HG03103 (cell line): ENCODE measurements at regions not wholly inside any gene's neighbourhood (a gene's known extent, or its start where the extent isn't known, plus 50 kb on each side); places are given as distances from the start of the nearest gene placed in this dataset.

Experiments used
- ATAC-seq: cut with Tn5 transposase; IDR thresholded peaks from one replicate; pipeline ENCODE4 v1.9.1; 2021; ENCODE audit warnings: low read depth; ENCODE audit not compliant: unreplicated experiment

DNA sequence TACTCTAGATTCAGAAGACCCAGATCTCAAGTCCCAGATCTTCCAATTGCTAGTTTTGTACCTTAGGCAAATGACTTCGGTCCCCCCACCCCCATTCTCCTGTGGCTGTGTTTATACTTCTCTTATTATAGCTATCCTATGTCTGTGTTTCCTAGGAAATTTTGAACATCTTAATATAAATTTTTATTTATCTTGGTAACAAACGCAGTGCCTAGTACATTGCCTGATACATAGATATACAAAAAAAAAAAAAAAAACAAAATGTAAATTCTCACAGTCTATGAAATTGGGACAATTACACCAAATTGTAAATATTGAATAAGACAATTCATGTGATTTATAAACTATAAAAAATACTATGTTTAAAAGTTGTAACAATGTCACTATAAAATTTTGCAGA, 84.1 kb upstream of the SLC44A3 start:
- ATAC-seq: no peak

DNA sequence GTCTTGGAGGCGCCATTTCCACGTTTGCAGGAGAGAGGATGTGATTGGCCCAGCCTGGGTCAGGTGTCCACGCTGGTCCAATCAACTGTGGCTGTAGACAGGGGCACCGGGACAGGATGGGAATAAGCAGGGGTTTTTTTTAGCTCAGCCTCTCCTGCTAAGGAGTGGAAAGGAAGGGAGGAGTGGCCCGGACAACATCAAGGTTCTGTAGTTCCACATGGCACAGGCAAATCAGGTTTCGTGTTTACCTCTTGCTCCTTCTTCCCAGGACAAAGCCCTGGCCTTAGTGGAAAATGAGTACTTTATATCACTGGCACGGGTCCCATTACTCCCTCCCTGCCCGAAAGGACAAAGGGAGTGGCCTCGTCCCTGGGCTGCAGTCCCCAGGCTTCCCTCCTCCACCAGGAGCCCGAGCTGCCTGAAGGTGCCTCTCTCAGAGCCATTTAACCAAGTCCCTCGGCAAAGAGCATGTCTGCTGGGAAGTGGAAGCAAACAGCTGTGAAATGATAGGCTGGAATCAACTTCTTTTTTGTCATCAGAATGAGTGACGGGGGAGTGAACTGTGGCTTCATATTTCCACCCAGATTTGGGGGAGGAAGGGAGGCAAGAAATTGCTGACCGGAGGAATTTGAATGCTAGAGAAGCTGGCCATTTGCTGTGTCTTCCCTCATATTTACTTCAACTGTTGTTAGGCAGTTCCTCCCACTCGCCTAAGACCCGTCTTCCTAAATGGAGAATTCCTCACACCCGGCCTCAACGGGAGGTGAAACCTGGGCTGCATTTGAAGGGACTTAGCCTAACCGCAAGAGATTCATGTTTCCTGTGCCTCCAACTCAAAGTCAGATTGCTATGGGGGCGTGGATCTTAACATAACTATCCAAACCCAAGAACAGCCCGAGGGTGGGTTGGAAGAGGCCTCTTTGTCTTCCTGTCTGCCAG, 84.9 kb upstream of the SLC44A3 start:
- ATAC-seq: no peak

DNA sequence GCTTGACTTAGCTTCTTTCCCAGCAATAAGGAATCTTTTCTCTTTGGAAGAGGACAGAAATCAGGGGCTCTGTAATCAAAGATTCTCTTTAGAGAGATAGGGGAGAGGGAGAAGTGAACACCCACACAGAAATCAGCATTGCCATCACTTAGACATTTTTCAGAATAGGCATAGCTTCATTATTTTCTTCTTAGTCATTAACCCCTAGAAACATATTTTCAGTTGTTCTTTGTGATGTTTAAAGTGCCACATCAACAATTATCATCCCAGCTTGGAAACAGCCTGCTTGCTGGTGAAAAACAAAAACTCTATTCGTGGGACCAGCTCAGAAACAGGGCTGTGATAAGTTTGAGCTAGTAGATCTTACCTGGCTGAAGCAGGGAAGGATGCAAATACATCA, 88.3 kb upstream of the SLC44A3 start:
- ATAC-seq: no peak

DNA sequence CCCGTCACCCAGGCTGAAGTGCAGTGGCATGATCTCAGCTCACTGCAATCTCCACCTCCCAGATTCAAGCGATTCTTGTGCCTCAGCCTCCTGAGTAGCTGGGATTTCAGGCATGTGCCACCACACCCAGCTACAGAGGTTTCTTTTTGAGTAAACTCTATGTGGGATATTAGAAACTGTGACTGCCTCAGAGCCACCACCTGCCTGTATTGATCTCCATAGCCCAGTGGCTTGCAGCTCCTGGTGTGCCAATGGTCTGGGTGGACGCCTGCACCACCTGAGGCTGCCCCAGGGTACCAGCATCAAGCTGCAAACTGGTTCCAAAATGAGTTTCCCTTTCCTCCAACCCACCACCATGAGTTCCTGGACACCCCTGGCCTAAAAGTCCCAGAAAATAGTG, 89.7 kb upstream of the SLC44A3 start:
- ATAC-seq: no peak

DNA sequence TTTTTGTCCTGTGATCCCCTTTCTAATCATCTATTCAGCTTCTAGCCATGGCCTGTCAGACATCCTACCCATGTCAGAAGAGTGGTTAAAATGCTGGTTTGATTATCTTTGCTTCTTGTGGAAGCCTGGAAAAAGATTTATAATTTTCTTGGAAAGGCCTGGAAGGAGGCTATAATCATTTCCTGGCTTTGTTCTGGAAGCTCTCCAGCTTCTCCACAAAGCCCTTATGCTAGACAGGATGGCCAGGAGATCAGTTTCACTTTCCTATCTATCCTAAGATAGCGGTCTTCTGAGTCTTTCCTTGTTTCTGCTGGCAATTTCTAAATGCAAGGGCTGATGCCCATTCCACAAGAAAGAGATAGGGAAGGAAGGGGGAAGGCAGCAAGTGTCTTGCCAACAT, 90.9 kb upstream of the SLC44A3 start:
- ATAC-seq: no peak

DNA sequence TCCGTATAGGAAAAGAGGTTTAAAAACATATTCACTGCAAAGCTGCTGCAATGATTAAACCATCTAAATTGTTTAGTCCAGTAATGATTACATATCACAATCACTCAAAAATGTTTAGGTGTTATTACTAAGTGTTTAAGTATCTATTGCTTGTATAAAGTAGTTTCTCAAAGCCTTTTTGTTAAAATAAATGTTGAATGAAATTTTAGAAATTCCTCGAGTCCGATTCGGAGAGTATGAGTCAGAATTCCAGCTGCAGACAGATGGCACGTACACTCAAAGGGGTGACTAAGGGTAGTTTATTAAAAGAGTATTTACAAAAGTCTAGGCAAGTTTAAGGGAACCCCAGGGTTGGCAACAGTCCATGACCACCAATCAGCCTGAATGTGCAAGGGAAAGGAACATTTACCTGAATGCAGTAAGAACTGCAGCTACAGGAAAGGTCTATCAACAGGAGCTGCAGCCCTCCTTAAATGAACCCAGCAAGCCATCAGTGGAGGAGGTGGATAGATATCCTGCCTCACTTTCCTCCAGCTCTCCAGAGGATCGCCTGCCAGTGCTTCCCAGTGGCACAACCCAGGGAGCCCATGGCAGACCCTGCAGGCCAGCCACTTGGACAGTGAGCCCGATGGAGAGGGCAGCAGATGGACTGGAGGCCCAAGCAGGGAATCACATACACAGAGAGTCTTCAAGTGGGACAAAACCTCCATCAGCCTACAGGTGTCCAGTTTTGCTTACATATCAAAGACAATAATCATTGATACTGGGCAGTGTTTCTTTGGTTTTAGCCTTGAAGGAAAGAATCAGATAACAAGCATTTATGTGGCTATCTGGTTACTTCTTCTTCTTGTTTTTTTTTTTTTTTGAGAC, 92.1 kb upstream of the SLC44A3 start:
- no peak for ATAC-seq

DNA sequence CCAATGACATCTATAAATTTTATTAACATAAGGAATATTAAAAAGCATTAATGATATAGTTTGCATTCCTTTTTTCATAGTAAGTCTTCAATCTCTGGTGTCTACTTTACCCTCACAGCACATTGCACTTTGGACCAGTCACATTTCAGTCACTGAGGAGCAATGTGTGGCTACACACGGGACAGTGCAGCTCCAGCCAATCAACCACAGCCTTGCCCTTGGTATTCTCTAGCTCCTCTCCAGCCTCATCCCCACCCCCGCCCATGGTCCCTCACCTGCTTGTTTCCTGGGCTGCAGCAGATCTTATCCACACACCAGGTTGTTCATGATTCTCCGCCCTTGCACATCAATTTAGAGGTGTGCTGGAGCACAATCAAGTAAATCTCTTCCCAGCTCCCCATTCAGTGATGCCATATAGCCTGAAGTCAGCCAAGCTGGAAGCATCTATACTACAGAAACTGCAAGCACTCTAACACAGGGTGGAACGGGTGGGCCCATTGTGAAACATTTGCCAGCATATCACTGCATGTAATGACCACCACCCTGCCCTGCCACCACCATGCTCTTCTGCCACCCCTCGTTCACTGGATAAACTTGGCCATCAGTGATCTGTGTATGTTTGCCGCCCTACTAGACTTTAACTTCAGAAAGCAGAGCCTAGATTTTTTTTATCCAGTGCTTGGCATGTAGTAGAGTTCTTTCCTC, 93.0 kb upstream of the SLC44A3 start:
- ATAC-seq: no peak

DNA sequence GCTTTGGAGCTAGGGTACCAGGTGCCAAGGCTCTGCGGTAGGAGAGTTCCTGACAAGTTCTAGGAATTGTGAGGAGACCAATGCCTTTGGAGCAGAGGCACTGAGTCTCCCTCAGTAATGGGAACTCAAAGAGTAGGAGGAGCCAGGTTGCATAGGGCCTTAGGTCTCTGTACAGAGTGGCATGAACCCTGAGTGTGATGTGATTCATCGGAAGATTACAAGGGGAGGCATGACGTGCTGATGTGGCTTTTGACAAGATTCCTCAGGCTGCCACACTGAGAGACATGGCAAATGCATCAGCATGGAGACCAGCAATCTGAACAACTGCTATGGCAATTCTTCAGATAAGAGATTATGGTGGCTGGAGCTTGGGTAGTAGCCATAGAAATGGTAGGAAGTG, 94.6 kb upstream of the SLC44A3 start:
- no peak for ATAC-seq

DNA sequence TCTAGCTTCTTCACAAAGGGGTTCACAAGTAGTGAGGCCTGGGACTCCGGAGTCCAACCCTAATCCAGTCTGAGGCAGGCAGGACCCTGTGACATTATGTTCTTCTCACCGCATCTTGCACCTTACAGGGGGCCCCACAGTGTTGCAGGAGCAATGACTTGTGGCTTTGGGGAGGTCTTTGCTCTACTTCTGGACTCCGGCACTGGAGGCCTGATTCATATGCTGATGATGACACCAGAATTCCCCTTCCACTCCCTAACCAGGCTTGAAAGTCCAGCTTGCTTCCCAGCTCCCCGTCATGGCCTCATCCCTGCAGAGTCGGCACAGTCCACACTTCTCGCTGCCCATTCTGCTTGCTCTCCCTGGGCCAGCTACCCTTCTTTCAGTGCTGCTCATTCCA, 96.3 kb upstream of the SLC44A3 start:
- ATAC-seq: no peak

DNA sequence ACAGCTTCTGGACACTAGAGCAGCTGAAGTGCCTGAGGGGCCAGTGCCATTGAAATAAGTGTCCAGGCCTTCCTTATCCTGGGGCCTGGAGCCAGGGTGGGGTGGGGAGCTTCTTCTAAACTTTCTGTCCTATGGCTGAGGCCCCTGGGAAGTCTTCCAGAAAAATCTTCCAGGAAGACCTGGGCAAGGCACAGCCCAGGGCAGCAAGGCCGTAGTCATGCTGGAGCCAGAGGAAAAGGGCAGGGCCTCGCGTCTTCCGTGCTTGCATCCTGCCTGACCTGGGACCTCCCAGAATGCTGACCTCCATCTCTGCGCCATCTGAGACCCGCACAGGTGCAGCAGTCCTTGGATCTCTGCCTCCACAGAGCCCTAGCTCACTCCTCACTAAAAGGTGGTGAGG, 96.7 kb upstream of the SLC44A3 start:
- ATAC-seq: no peak

DNA sequence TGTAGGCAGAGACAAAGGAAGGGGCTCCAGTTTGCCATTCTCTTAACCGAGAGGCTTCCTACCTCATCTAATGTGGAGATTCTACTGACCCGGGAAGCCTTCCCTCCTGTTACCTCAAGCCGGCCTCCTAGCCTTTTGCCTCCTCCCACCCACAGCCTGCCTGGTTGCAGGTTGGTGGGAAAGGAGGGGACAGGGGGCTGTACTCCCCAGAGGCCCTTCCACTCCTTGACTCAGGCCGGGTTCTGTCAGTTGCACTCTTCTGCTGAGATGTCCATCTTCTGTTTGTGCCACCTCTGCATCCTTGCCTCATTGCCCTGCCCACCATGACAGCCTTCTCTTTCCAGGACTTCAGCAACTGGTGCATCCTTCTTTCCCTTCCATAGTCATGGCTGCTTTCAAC, 98.0 kb upstream of the SLC44A3 start:
- no peak for ATAC-seq

DNA sequence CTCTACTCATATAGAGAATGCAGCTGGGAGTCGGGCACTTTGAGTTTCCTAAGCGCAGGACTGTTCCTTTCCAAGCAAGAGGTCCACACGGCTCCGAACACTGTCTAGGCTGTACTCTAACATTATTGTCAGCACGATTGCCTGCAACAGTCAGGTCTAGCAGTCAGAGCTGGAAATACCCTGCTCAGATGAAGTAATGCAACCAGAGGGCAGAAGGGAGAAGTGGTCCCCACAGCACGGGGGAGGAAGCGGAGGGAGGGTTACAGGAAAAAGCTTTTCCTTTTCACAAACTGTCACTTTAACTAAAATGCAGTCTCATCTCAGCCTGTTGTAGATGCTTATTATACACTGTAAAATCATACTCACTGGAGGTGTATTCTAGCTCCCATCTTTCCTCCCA, 98.9 kb upstream of the SLC44A3 start:
- peak; percentile 44 for ATAC-seq

DNA sequence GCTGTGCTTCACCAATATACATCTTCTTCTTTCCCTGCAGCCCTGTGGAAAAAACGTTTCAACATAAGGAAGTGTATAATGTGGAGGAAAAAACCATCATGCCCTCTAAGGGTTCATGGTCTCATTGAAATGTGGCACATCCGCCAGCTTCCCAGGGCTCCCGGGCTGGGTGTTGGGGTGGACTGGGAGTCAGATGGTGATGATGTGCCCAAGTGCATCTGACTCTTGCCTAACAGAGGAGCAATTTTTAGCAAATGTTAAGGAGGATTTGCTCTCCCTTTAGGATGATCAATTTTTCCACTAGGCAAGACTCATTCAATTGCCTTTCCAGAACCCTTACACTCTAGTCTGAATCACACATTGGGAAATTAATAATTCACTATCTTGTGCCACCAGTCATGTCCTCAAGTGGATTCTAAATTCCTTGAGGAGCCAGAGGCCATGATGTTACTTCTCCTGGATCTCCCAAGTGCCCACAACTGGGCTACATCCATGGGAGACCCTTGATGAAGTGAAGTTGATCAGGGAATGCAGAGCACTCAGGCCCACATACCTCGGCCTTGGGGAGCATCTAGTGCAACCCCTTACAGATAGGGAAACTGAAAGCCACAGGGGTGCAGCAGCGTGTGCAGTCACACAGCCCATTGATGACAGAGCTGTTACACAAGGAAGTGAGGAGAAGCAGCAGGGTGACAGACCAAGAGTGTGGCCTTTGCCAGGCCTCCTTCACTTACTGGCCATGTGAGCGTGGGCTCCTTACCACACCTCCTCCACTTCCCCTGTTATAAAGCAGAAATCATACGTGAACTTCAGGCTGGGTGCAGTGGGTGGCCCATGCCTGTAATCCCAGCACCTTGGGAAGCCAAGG, 100.0 kb upstream of the SLC44A3 start:
- ATAC-seq: peak; percentile 99

DNA sequence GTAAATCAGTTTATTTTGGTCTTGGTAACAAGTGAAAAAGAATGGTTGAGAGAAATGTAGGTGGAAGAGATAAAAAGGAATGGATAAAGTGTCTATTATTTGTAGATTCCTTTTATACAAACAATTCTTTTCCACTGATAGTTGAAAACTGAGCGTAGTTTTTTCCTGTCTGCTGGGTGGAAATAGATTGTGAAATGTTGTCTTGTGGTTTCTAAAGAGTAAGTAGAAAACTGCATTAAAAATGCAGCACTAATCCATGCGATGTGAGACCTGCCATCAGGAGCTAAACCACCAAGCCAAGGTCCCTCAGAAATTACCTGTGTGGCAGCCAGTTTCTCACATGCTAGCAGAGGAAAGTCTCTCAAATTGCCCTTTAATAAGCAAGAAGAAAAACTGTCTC, 103.2 kb upstream of the SLC44A3 start:
- no peak for ATAC-seq

DNA sequence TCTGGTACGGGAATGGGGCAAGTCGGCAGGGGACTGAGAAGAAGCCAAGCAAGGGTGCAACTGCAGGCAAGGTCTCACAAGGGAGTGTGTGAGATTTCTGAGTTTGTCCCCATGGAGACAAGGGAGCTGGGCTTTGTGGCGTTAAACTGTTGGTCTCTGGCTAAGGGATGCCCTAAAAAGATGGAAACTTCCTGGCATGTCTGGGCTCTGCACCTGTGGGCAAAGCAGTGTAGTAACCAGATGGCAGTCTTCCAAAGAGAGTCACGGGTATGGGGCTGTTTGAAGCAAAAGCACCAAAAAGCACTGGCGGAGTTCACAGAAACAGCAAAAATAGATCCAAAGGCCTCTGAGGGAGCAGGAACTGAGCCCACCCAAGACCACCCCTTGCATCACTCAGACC, 104.8 kb upstream of the SLC44A3 start:
- no peak for ATAC-seq

DNA sequence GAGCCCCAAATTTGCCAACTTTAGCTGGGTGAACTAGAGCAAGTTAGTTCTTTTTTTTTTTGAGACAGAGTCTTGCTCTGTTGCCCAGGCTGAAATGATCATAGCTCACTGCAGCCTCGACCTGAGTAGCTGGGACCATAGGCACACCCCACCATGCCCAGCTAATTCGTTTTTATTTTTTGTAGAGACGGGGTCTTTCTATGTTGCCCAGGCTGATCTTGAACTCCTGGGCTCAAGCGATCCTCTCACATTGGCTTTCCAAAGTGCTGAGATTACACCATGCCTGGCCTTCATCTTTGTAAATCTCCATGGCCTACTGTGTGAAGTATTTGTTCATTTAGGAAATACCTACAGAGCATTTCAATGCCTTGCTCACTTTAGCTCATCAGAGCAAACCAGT, 105.6 kb upstream of the SLC44A3 start:
- no peak for ATAC-seq

DNA sequence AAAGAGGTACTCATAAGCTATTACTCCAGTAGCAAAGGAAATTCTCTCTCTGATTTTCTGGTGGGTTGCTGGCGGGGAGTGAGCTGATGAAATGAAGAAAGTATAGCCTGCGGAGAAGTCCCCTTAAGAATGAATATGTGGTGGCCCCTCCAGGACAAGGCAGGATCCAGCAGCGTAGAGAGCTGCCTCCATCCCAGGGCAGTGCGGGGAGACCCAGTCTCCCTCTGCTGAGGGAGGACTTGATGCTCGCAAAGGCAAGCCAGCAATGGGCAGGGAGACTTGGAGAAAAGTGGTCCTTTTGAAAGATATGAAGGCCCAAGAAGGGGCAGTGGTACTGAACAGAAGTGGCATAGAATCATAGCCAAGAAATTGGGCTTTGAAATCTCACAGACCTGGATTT, 106.0 kb upstream of the SLC44A3 start:
- ATAC-seq: no peak

DNA sequence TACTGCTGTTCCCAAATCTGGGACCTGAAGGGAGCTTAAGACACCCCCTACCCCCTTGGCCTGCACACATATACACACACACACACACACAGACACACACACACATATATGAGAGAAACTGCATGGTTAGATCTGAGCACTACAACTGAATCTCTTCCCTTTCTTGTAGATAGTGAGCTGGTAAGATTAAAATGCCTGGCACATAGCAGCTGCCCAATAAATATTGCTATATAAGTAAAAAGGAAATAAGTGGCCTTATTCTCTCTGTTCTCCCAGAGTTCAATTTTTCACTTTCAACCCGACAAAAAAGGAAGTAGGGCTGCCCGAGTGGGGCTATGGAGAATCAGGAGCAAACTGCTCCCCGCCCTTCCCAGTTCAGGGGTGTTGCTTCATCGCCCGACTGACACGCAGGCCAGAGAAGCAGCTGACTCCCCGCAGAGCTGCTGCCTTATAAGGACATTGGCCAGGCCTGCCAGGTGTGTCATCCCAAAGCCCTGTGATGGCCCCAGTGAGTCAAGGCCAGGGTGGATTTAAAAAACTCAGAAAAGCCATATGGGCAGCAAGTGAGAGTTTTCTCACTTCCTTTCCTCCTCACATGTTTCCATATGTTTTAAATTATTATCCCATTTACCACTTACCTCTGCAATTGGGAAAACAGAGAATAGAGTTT, 106.5 kb upstream of the SLC44A3 start:
- peak; percentile 80 for ATAC-seq

DNA sequence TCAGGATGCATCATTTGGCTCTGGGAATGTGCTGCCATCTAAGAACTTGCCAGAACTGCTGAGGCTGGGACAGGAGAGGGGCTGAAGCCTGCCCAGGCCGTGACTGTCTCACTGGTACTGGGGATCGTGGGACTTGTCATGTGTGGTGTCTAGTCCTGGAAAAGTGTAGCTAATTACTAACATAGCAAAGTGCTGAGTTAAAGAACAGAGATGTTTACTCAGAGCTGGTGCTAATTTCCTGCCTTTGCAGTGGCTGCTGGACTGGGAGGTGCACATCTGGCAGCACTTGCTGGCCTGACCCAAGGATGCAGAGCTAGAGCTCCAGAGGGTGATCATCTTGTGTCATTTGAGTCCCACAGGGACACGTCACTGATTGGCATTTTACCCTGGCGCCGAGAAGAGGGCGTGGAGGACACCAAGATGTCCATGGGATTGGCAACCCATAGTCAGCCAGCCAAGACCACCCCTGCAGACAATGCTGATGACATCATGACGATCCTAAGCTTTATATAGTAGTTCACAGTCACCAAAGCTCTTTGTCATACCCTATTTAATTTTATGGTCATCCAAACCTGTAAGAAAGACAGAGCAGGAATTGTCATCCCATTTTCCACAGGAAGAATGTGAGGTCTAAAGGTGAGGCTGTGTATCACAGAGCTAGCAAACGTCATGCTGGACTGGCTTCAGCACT, 110.1 kb upstream of the SLC44A3 start:
- ATAC-seq: no peak
